Smooth muscle cell (in vitro differentiated cells): ENCODE measurements at regions not wholly inside any gene's neighbourhood (a gene's known extent, or its start where the extent isn't known, plus 50 kb on each side); places are given as distances from the start of the nearest gene placed in this dataset.

Experiments
- DNase-seq: peaks from one replicate; lab custom pipeline; 2025; ENCODE audit not compliant: unreplicated experiment; lab: John Stamatoyannopoulos, UW
- H2AFZ ChIP-seq: fragments of 200-600 bp; sonication (generic); 2 replicates; pipeline ENCODE4 v1.6.0; 2016; ENCODE audit warnings: antibody characterized with exemption, low read depth, mild to moderate bottlenecking
- H3F3A ChIP-seq: fragments of 200-600 bp; sonication (generic); 2 replicates; pipeline ENCODE4 v1.6.0; 2017; ENCODE audit warnings: antibody characterized with exemption, low read depth
- H3K27ac ChIP-seq: fragments of 200-600 bp; sonication (generic); 2 replicates; pipeline ENCODE4 v1.5.1; 2016; ENCODE audit warnings: low read depth, mild to moderate bottlenecking
- H3K27me3 ChIP-seq: fragments of 200-600 bp; sonication (generic); 2 replicates; pipeline ENCODE4 v1.6.1; 2016; ENCODE audit warnings: low read depth, mild to moderate bottlenecking
- H3K36me3 ChIP-seq: fragments of 200-600 bp; sonication (generic); 2 replicates; pipeline ENCODE4 v1.5.1; 2016; ENCODE audit warnings: low read depth
- H3K4me1 ChIP-seq: fragments of 200-600 bp; sonication (generic); 2 replicates; pipeline ENCODE4 v1.5.1; 2016; ENCODE audit warnings: low read depth
- H3K4me2 ChIP-seq: fragments of 200-600 bp; sonication (generic); 2 replicates; pipeline ENCODE4 v1.6.0; 2016; ENCODE audit warnings: mild to moderate bottlenecking
- H3K4me3 ChIP-seq: fragments of 200-600 bp; sonication (generic); 2 replicates; pipeline ENCODE4 v1.5.1; 2016; ENCODE audit warnings: mild to moderate bottlenecking
- H3K79me2 ChIP-seq: fragments of 200-600 bp; sonication (generic); 2 replicates; pipeline ENCODE4 v1.6.0; 2016; ENCODE audit warnings: low read depth, mild to moderate bottlenecking
- H3K9ac ChIP-seq: fragments of 200-600 bp; sonication (generic); 2 replicates; pipeline ENCODE4 v1.6.0; 2016; ENCODE audit warnings: low read depth
- H3K9me3 ChIP-seq: fragments of 200-600 bp; sonication (generic); replicated peaks from 2 replicates; pipeline ENCODE4 v1.5.1; 2016; ENCODE audit warnings: low read depth
- H4K20me1 ChIP-seq: fragments of 200-600 bp; sonication (generic); 2 replicates; pipeline ENCODE4 v1.6.0; 2016; ENCODE audit warnings: low read depth
- CTCF ChIP-seq: fragments of 200-600 bp; sonication (generic); IDR thresholded peaks from 2 replicates; pipeline ENCODE4 v1.5.1; 2017; ENCODE audit warnings: borderline replicate concordance, mild to moderate bottlenecking, antibody characterized with exemption; ENCODE audit not compliant: insufficient read depth, poor library complexity, severe bottlenecking
- WGBS: methylation state at CpG from one replicate; pipeline ENCODE4 v1.1.7; 2016; ENCODE audit warnings: low lambda C conversion rate; 5-methylcytosine and 5-hydroxymethylcytosine counted together

- Histone ChIP-seq H3K27me3 (no peaks in the 10 kb centered on the region), H3K9ac (no peak overlapping the region), H2AFZ (no peak overlapping the region), H3F3A (no peaks in the 10 kb centered on the region), H4K20me1 (no peaks in the 10 kb centered on the region), H3K36me3 (no peaks in the 10 kb centered on the region), H3K9me3 (no peaks in the 10 kb centered on the region), H3K79me2 (no peaks in the 10 kb centered on the region), H3K27ac (no peak overlapping the region), H3K4me3 (no peak overlapping the region), H3K4me2 (no peak overlapping the region), H3K4me1 (no peaks in the 10 kb centered on the region)
- WGBS, result 77% methylated on average over 4 of the region's 4 CpGs
- no peak for TF ChIP-seq CTCF
- DNase-seq, result no peak
These were observed 355.1 kb upstream of the MBL2 start for GRCh38 chr10:53127686-53128085.

- no peak overlapping the region for H3K9ac ChIP-seq
- no peak overlapping the region for H3K4me3 ChIP-seq
- no peaks in the 10 kb centered on the region for H4K20me1 ChIP-seq
- WGBS, result 70% methylated on average over 4 of the region's 4 CpGs
- H3K9me3 ChIP-seq, result no peaks in the 10 kb centered on the region
- H3K27me3 ChIP-seq, result no peaks in the 10 kb centered on the region
- TF ChIP-seq CTCF, result no peak
- no peaks in the 10 kb centered on the region for H3K4me1 ChIP-seq
- H2AFZ ChIP-seq, result no peak overlapping the region
- H3K4me2 ChIP-seq, result no peak overlapping the region
- no peak for DNase-seq
- H3K27ac ChIP-seq, result no peak overlapping the region
- no peaks in the 10 kb centered on the region for H3K79me2 ChIP-seq
- no peaks in the 10 kb centered on the region for H3K36me3 ChIP-seq
- no peaks in the 10 kb centered on the region for H3F3A ChIP-seq
These were observed 350.7 kb upstream of the MBL2 start for GRCh38 chr10:53123311-53123710.

- Histone ChIP-seq H3K36me3 (no peaks in the 10 kb centered on the region), H3F3A (no peaks in the 10 kb centered on the region), H3K4me1 (no peaks in the 10 kb centered on the region), H4K20me1 (no peaks in the 10 kb centered on the region), H3K9me3 (no peaks in the 10 kb centered on the region), H3K27ac (no peak overlapping the region), H2AFZ (no peak overlapping the region), H3K4me3 (no peak overlapping the region), H3K27me3 (no peaks in the 10 kb centered on the region), H3K4me2 (no peak overlapping the region), H3K79me2 (no peaks in the 10 kb centered on the region), H3K9ac (no peak overlapping the region)
- 83% methylated on average over 4 of the region's 4 CpGs for WGBS
- no peak for TF ChIP-seq CTCF
- no peak for DNase-seq
These were observed 349.7 kb upstream of the MBL2 start for GRCh38 chr10:53122281-53122680.

GRCh38 chr10:53115660-53116059 lies 343.1 kb upstream of the MBL2 start:
- no peak for DNase-seq
- no peak overlapping the region for H3K9ac ChIP-seq
- H3K4me2 ChIP-seq, result no peak overlapping the region
- no peaks in the 10 kb centered on the region for H3K9me3 ChIP-seq
- H3K27ac ChIP-seq, result no peak overlapping the region
- no peak for TF ChIP-seq CTCF
- WGBS, result 92% methylated on average over 2 of the region's 2 CpGs
- H3K36me3 ChIP-seq, result no peaks in the 10 kb centered on the region
- no peak overlapping the region for H2AFZ ChIP-seq
- no peaks in the 10 kb centered on the region for H3F3A ChIP-seq
- H3K4me3 ChIP-seq, result no peak overlapping the region
- no peaks in the 10 kb centered on the region for H3K79me2 ChIP-seq
- no peaks in the 10 kb centered on the region for H3K27me3 ChIP-seq
- no peaks in the 10 kb centered on the region for H3K4me1 ChIP-seq
- H4K20me1 ChIP-seq, result no peaks in the 10 kb centered on the region
